SK-N-DZ (cell line): ENCODE measurements at regions not wholly inside any gene's neighbourhood (a gene's known extent, or its start where the extent isn't known, plus 50 kb on each side); places are given as distances from the start of the nearest gene placed in this dataset.
"Not testable (repeated sequence)": the region's sequence is repeated elsewhere in the genome, so short reads cannot be mapped to it uniquely, and the experiment has no call there.

ENCODE experiments used
- DNase-seq: peaks from one replicate; pipeline ENCODE4 v3.0.0-alpha.2; 2015; ENCODE audit warnings: low spot score

DNA sequence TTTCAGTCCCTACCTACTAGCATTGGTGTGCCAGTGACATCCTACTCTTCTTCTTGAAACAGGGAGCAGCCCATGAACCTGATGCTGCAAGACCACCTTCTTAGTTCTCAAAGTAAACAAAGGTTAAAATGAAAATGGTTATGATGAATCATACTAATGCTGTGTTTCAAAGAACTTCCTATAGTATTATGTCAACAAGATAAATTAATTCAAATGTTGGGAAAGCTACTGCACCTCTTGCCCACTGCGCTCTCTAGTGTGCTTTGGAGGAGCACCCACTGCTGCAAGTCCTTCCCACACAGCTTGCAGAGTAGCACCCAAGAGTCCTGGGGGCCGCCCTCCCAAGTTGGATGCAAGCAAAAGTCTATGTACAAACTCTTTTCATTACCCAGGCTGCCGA is 81.1 kb downstream of the CD200R1L start:
- no peak for DNase-seq

DNA sequence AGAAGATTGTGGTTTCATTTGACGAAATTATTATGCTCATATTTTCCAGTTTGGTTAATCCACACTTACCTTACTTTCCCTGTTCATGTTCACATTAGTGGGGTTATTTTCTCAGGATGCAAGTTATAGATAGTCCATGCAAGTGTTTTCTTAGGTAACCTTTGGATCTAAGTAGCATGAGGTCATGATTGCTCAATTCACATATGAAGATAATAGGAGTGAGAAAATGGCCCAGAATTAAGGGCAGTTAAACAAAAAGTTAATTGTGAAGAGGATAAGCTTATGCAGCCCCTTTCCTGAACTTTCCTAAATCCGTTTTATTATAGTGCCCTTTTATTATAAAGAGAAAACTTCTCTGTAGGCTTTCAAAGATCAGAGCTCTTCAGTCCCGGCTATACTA is 83.4 kb downstream of the CD200R1L start:
- no peak for DNase-seq

GRCh38 chr3:112761062-112761638 is 85.5 kb downstream of the CD200R1L start:
- no peak for DNase-seq

GRCh38 chr3:112759681-112760080 is 87.0 kb downstream of the CD200R1L start:
- DNase-seq = no peak

- DNase-seq = no peak
Measured at GRCh38 chr3:112759210-112759609, 87.5 kb downstream of the CD200R1L start.

DNA sequence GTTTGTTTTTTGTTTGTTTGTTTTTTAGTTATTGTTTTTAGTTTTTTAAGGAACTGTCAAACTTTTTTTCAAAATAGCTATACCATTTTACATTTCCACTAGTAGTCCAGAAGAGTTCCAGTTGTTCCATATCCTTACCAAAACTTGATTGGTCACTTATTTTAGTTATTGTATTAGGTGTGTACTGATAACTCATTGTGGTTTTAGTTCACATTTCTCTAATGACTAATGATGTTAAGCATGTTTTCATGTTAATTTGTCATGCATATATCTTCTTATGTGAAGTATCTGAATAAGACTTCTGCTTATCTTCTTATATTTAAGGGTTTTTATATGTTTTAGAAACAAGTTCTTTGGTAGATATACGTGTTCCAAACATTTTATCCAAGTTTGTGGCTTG is 89.5 kb downstream of the CD200R1L start:
- no peak for DNase-seq

- no peak for DNase-seq
Measured at GRCh38 chr3:112755845-112756613, 90.6 kb downstream of the CD200R1L start.

DNA sequence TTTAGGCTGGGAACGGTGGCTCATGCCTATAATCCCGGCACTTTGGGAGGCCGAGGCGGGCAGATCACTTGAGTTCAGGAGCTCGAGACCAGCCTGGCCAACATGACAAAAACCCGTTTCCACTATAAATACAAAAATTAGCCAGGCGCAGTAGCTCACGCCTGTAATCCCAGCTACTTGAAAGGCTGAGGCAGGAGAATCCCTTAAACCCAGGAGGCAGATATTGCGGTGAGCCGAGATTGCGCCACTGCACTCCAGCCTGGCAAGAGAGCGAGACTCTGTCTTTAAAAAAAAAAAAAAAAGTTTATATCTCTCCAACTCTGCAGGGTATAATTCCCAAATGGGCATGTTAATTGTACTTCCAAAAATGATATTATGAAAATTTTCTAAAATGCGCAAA is 91.6 kb downstream of the CD200R1L start:
- not testable (repeated sequence) for DNase-seq

DNA sequence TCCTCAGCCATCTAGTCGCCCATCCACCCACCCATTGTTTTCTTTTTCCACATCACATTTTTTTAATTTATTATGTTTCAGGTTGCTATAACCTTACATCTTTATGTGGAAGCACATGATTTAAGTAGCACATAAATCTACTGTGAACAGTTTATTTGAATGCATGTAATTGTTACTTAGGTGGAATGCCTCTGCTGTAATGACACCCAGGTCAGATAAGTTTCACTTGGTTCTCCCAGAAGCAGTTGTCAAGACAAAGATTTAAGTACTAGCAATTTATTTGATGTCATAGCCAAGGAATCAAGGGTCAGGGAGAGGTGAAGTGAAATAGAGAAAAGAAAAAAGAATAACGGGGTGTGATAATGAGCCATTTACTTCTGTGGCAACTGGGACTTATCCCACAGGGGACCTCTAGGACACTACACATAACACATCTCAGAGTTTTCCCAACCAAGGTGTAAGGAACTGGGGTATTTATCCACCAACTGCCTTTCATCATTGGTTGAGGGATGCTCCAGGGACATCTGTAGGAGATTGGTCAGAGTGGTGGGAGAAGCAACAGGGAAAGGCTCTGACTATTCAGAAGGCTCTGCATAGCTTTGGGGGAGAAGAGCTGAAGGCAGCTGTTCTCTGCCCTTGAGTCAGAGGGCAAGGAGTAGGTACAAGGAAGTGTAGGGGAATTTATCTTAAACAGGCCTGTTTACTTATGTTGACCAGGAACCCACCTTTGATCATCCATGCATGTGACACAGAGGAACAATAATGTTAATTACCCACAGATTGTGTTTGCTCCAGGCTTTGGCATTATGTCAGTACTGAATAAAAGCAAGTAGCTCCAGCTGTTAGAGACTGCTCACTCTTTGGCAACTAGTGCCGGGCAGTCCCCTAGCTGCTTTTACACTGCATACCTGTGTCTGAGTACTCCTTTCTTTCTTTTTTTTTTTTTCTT is 94.8 kb downstream of the CD200R1L start:
- DNase-seq = no peak

DNA sequence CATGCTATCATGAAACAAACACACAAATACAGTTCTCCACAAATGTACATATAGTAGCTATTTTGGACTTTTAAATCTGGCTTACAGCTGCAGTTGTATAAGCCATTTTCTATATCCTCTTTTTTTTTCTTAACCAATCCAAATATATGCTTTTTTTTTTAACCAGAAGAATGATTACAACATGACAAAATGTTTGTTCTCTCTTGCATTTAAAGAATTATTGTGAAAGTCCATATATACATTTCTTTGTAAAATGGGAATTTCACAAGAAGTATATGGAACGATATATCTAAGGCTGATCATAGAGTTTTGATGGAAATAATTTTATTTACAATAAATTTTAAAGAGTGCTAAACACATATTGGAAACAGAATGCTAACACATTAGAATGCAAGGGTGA is 95.6 kb downstream of the CD200R1L start:
- DNase-seq = no peak

DNA sequence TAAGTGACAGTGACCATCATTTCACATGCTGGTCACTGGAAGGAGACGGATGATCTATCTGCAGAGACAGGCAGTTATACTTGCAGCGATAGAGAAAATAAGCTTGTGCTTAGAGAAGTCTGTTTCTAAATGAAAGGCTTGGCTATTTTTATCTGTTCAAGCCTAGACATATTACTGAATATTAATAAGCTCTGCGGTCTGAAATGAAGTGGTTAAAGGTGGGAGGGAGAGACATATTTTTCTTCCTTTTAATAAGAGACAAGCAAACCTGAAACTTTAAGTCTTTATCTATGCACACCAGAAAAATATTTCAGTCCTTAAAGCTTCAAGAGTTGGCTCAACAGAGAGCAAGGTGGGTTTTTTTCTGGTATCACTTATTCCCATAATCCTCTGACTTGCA is 99.0 kb downstream of the CD200R1L start:
- no peak for DNase-seq

- no peak for DNase-seq
Measured at GRCh38 chr3:112746675-112747280, 99.9 kb downstream of the CD200R1L start.

- no peak for DNase-seq
Measured at GRCh38 chr3:112745567-112746248, 101.0 kb downstream of the CD200R1L start.

- DNase-seq = no peak
Measured at GRCh38 chr3:112744825-112745566, 101.7 kb downstream of the CD200R1L start.

GRCh38 chr3:112744106-112744505 is 102.6 kb downstream of the CD200R1L start:
- DNase-seq = no peak

- no peak for DNase-seq
Measured at GRCh38 chr3:112742934-112743333, 102.0 kb upstream of the CCDC80 start.

GRCh38 chr3:112741983-112742382 is 101.0 kb upstream of the CCDC80 start:
- DNase-seq = no peak

GRCh38 chr3:112740835-112741234 is 99.9 kb upstream of the CCDC80 start:
- no peak for DNase-seq

GRCh38 chr3:112739252-112739965 is 98.5 kb upstream of the CCDC80 start:
- DNase-seq = no peak

DNA sequence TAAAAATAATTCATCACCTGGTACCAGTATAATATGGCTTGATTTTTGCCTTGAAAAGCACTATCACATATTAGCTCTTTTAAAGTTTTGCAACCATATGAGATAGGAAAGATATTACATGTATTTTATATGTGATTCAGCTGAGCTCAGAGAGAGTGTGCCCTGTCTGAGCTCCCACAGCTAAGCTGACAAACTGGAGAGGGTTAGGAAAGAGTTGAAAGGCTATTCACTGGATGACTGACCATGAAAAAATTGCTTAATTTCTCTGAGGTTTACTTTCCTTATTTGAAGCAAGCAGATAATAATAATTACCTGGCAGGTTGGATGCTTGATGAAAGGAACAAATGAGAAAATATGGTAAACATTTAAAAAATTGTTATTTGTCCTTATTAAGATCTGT is 97.4 kb upstream of the CCDC80 start:
- DNase-seq = no peak
